H9 (cell line): ENCODE measurements at regions not wholly inside any gene's neighbourhood (a gene's known extent, or its start where the extent isn't known, plus 50 kb on each side); places are given as distances from the start of the nearest gene placed in this dataset.

Source experiments
- DNase-seq: peaks from one replicate; pipeline ENCODE4 v3.0.0-alpha.2; 2017
- H2AFZ ChIP-seq: one replicate; pipeline ENCODE4 v1.6.1; 2013; ENCODE audit warnings: mild to moderate bottlenecking, low read length, control low read depth, moderate library complexity
- H2AK5ac ChIP-seq: 2 replicates; pipeline ENCODE4 v1.6.1; 2013; ENCODE audit warnings: low read length, control low read depth, mixed read lengths; ENCODE audit not compliant: insufficient read length
- H2BK120ac ChIP-seq: one replicate; pipeline ENCODE4 v1.6.1; 2013; ENCODE audit warnings: low read depth, mild to moderate bottlenecking, low read length, control low read depth, inconsistent platforms; ENCODE audit not compliant: poor library complexity, severe bottlenecking
- H2BK12ac ChIP-seq: 2 replicates; pipeline ENCODE4 v1.6.1; 2013; ENCODE audit warnings: low read length, control low read depth, mixed read lengths, low read depth; ENCODE audit not compliant: insufficient read length
- H2BK15ac ChIP-seq: 2 replicates; pipeline ENCODE4 v1.6.1; 2013; ENCODE audit warnings: low read depth, low read length, control low read depth
- H2BK20ac ChIP-seq: one replicate; pipeline ENCODE4 v1.6.1; 2013; ENCODE audit warnings: low read depth, mild to moderate bottlenecking, low read length, control low read depth, inconsistent platforms; ENCODE audit not compliant: poor library complexity, severe bottlenecking
- H2BK5ac ChIP-seq: 2 replicates; pipeline ENCODE4 v1.6.1; 2013; ENCODE audit warnings: low read length, control low read depth, mixed read lengths; ENCODE audit not compliant: insufficient read length
- H3K14ac ChIP-seq: 2 replicates; pipeline ENCODE4 v1.6.1; 2013; ENCODE audit warnings: low read length, control low read depth; ENCODE audit not compliant: insufficient read depth
- H3K18ac ChIP-seq: 2 replicates; pipeline ENCODE4 v1.6.1; 2013; ENCODE audit warnings: low read depth, mild to moderate bottlenecking, mixed read lengths, low read length, control low read depth; ENCODE audit not compliant: insufficient read length
- H3K23ac ChIP-seq: 2 replicates; pipeline ENCODE4 v1.6.1; 2013; ENCODE audit warnings: low read length, control low read depth, mixed read lengths, low read depth; ENCODE audit not compliant: insufficient read length
- H3K23me2 ChIP-seq: 2 replicates; pipeline ENCODE4 v1.6.1; 2013; ENCODE audit warnings: low read depth, mild to moderate bottlenecking, mixed read lengths, low read length, control low read depth; ENCODE audit not compliant: insufficient read length, poor library complexity, severe bottlenecking
- H3K27ac ChIP-seq: 2 replicates; pipeline ENCODE4 v1.5.1; 2013; ENCODE audit warnings: low read length, control low read depth, mixed read lengths, low read depth; ENCODE audit not compliant: insufficient read length
- H3K27me3 ChIP-seq: 2 replicates; pipeline ENCODE4 v1.6.1; 2013; ENCODE audit warnings: low read length, control low read depth, inconsistent platforms; ENCODE audit not compliant: insufficient read depth
- H3K4ac ChIP-seq: 2 replicates; pipeline ENCODE4 v1.6.1; 2013; ENCODE audit warnings: low read depth, mild to moderate bottlenecking, control low read depth, inconsistent platforms, low read length, moderate library complexity
- H3K4me1 ChIP-seq: 2 replicates; pipeline ENCODE4 v1.6.1; 2013; ENCODE audit warnings: low read length, control low read depth, inconsistent platforms; ENCODE audit not compliant: insufficient read depth
- H3K4me2 ChIP-seq: 2 replicates; pipeline ENCODE4 v1.6.1; 2013; ENCODE audit warnings: low read length, control low read depth, mixed read lengths; ENCODE audit not compliant: insufficient read length, insufficient read depth
- H3K56ac ChIP-seq: 2 replicates; pipeline ENCODE4 v1.6.1; 2013; ENCODE audit warnings: low read depth, mild to moderate bottlenecking, mixed read lengths, low read length, control low read depth; ENCODE audit not compliant: insufficient read length
- H3K79me1 ChIP-seq: 2 replicates; pipeline ENCODE4 v1.6.1; 2013; ENCODE audit warnings: low read depth, mild to moderate bottlenecking, moderate library complexity, low read length, control low read depth, inconsistent platforms; ENCODE audit not compliant: insufficient read depth, poor library complexity, severe bottlenecking
- H3K79me2 ChIP-seq: 2 replicates; pipeline ENCODE4 v1.6.1; 2013; ENCODE audit warnings: low read length, control low read depth, inconsistent platforms; ENCODE audit not compliant: insufficient read depth
- H3K9ac ChIP-seq: 2 replicates; pipeline ENCODE4 v1.6.1; 2013; ENCODE audit warnings: low read length, control low read depth, mixed read lengths; ENCODE audit not compliant: insufficient read length; ENCODE audit errors: extremely low read depth
- H3K9me3 ChIP-seq: one replicate; pipeline ENCODE4 v1.6.1; 2013; ENCODE audit warnings: low read depth, low read length, inconsistent platforms; ENCODE audit not compliant: control insufficient read depth
- H3T11ph ChIP-seq: one replicate; pipeline ENCODE4 v1.6.1; 2013; ENCODE audit warnings: mild to moderate bottlenecking, low read length, control low read depth, inconsistent platforms
- H4K20me1 ChIP-seq: one replicate; pipeline ENCODE4 v1.6.1; 2013; ENCODE audit not compliant: control insufficient read depth, insufficient read length, insufficient read depth
- H4K5ac ChIP-seq: 2 replicates; pipeline ENCODE4 v1.6.1; 2013; ENCODE audit warnings: low read depth, mild to moderate bottlenecking, mixed read lengths, low read length, control low read depth; ENCODE audit not compliant: insufficient read length
- H4K8ac ChIP-seq: replicated peaks from 2 replicates; pipeline ENCODE4 v1.6.1; 2013; ENCODE audit warnings: low read length, control low read depth, mixed read lengths, low read depth; ENCODE audit not compliant: insufficient read length
- H4K91ac ChIP-seq: 2 replicates; pipeline ENCODE4 v1.6.1; 2013; ENCODE audit warnings: low read depth, mild to moderate bottlenecking, moderate library complexity, mixed read lengths, low read length, control low read depth; ENCODE audit not compliant: insufficient read length
- H3K27ac Mint-ChIP-seq, 3 experiments: 2 replicates in 2 of 3; 3 replicates in 1 of 3; pipeline ENCODE4 v1.8.0; 2020 to 2021; ENCODE audit warnings: mixed read lengths in 3 of 3, mild to moderate bottlenecking in 1 of 3, moderate library complexity in 1 of 3
- H3K27me3 Mint-ChIP-seq: 2 replicates; pipeline ENCODE4 v1.8.0; 2021; ENCODE audit warnings: low read depth, mild to moderate bottlenecking, moderate library complexity, mixed read lengths
- H3K36me3 Mint-ChIP-seq, 3 experiments: 2 replicates in 2 of 3; 3 replicates in 1 of 3; pipeline ENCODE4 v1.8.0; 2020 to 2021; ENCODE audit warnings: low read depth in 3 of 3, mixed read lengths in 3 of 3; ENCODE audit not compliant: insufficient read depth in 1 of 3
- H3K4me1 Mint-ChIP-seq, 2 experiments: 2 replicates each; pipeline ENCODE4 v1.8.0; 2020; ENCODE audit warnings: mixed read lengths in 2 of 2
- H3K4me3 Mint-ChIP-seq, 2 experiments: 2 replicates in 1 of 2; 3 replicates in 1 of 2; pipeline ENCODE4 v1.8.0; 2020 to 2021; ENCODE audit warnings: mild to moderate bottlenecking in 2 of 2, mixed read lengths in 2 of 2, moderate library complexity in 1 of 2
- H3K9me3 Mint-ChIP-seq, 2 experiments: 2 replicates in 1 of 2; 3 replicates in 1 of 2; pipeline ENCODE4 v1.8.0; 2020; ENCODE audit warnings: mild to moderate bottlenecking in 2 of 2, mixed read lengths in 2 of 2, moderate library complexity in 1 of 2
- CTCF ChIP-seq: fragments of 200-600 bp; sonication (generic); conservative IDR thresholded peaks from 3 replicates; pipeline ENCODE4 v1.8.0; 2021; ENCODE audit warnings: antibody characterized with exemption, mild to moderate bottlenecking
- WGBS: extraction: QIAGEN DNeasy Blood & Tissue Kit; methylation state at CpG from one replicate; pipeline ENCODE4 v1.1.7; 2013; ENCODE audit warnings: missing lambda C conversion rate, low lambda C conversion rate, mixed read lengths; ENCODE audit not compliant: insufficient read length; ENCODE audit errors: extremely low coverage; 5-methylcytosine and 5-hydroxymethylcytosine counted together

- Histone ChIP-seq H3K14ac (no peak overlapping the region), H3K4me2 (no peak overlapping the region), H3K27me3 (no peaks in the 10 kb centered on the region), H3K56ac (no peak overlapping the region), H2BK15ac (no peak overlapping the region), H3K23me2 (no peaks in the 10 kb centered on the region), H2AFZ (no peak overlapping the region), H2BK5ac (no peak overlapping the region), H3K23ac (no peak overlapping the region), H3K18ac (no peak overlapping the region), H3K79me1 (no peaks in the 10 kb centered on the region), H4K8ac (no peak overlapping the region), H3K4me1 (no peaks in the 10 kb centered on the region), H3K27ac (no peak overlapping the region), H2AK5ac (no peak overlapping the region), H3K4ac (no peak overlapping the region), H2BK12ac (no peak overlapping the region), H3T11ph (no peak overlapping the region), H4K20me1 (no peaks in the 10 kb centered on the region), H2BK20ac (no peak overlapping the region), H4K91ac (no peak overlapping the region), H2BK120ac (no peak overlapping the region), H3K9me3 (peaks cover 4% of the 10 kb centered on the region), H3K9ac (no peak overlapping the region), H3K79me2 (no peaks in the 10 kb centered on the region), H4K5ac (no peak overlapping the region)
- H3K9me3 Mint-ChIP-seq, result peaks cover 13 to 18% of the 10 kb centered on the region in 2 experiments
- no peak for DNase-seq
- H3K36me3 Mint-ChIP-seq, result peaks cover 0 to 8% (median 2%) of the 10 kb centered on the region in 3 experiments; a peak in 3 of 7 replicates
- no peaks in the 10 kb centered on the region for H3K4me1 Mint-ChIP-seq
- H3K4me3 Mint-ChIP-seq, result no peak overlapping the region
- no peak for TF ChIP-seq CTCF
- peaks cover 4% of the 10 kb centered on the region for H3K27me3 Mint-ChIP-seq
- WGBS, result no CpG with 5 or more reads among the region's 3 CpGs
- H3K27ac Mint-ChIP-seq, result no peak overlapping the region
Measured at GRCh38 chr22:44373234-44373633, 60.5 kb upstream of the SHISAL1 start.
